Tibial artery (tissue), 4 donors: ENCODE measurements at regions not wholly inside any gene's neighbourhood (a gene's known extent, or its start where the extent isn't known, plus 50 kb on each side); places are given as distances from the start of the nearest gene placed in this dataset.

Experiments used
- DNase-seq, 2 donors: peaks; one replicate each; pipeline ENCODE4 v3.0.0-alpha.2; 2019
- H3K27ac ChIP-seq, 2 donors: fragments of 200-600 bp; sonication (generic) in 1 of 2; 1 replicate in 1 of 2; 2 replicates in 1 of 2; pipeline ENCODE4 v1.5.1; 2018 to 2019; ENCODE audit warnings: mild to moderate bottlenecking in 1 of 2
- H3K27me3 ChIP-seq, 2 donors: fragments of 200-600 bp; sonication (generic) in 1 of 2; one replicate each; pipeline versions ENCODE4 v1.5.1 to v1.6.0; 2016 to 2019
- H3K36me3 ChIP-seq, 3 donors: fragments of 200-600 bp; sonication (generic) in 2 of 3; one replicate each; pipeline ENCODE4 v1.5.1; 2016 to 2019; ENCODE audit warnings: mild to moderate bottlenecking in 2 of 3
- H3K4me1 ChIP-seq, 4 donors: fragments of 200-600 bp; sonication (generic) in 2 of 4; 1 replicate in 3 of 4; 2 replicates in 1 of 4; pipeline ENCODE4 v1.5.1; 2016 to 2019
- H3K4me3 ChIP-seq, 2 donors: fragments of 200-600 bp; sonication (generic) in 1 of 2; 1 replicate in 1 of 2; 2 replicates in 1 of 2; pipeline ENCODE4 v1.5.1; 2018 to 2019; ENCODE audit warnings: mild to moderate bottlenecking in 2 of 2
- H3K9me3 ChIP-seq, 3 donors: fragments of 200-600 bp; sonication (generic) in 1 of 3; one replicate each; pipeline ENCODE4 v1.5.1; 2016 to 2019
- intact Hi-C: fragments of 100-400 bp; cut with DNase I; formaldehyde crosslinking; loops from one replicate; pipeline ENCODE4 v1.15.0; 2023; ENCODE audit warnings: low total_unique reads
- TF ChIP-seq, protein P1 (sequence below), 2 experiments: fragments of 200-600 bp in 1 of 2; fragments of 450-650 bp in 1 of 2; IDR thresholded peaks; one replicate each; pipeline ENCODE4 v1.5.1; 2017 to 2019; ENCODE audit warnings: antibody characterized with exemption in 2 of 2, mild to moderate bottlenecking in 1 of 2, moderate library complexity in 1 of 2

DNA sequence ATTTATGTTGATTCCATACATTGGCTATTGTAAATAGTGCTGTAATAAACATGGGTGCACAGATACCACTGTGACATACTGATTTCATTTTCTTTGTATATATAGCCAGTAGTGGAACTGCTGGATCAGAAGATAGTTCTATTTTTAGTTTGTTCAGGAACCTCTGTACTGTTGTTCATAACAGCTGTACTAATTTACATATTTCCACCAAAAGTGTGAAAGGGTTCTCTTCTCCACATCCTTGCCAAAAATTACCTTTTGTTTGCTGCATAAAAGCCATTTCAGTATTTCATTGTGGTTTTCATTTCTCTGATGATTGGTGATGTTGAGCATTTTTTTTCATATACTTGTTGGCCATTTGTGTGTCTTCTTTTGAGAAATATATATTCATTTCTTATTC is 1962.1 kb downstream of the PCDH9 start:
- H3K9me3 ChIP-seq: no peaks in the 10 kb centered on the region
- no peaks in the 10 kb centered on the region for H3K4me1 ChIP-seq
- no peaks in the 10 kb centered on the region for H3K27me3 ChIP-seq
- no peak for DNase-seq
- H3K36me3 ChIP-seq: no peaks in the 10 kb centered on the region
- no peak overlapping the region for H3K4me3 ChIP-seq
- TF ChIP-seq, protein P1, sequence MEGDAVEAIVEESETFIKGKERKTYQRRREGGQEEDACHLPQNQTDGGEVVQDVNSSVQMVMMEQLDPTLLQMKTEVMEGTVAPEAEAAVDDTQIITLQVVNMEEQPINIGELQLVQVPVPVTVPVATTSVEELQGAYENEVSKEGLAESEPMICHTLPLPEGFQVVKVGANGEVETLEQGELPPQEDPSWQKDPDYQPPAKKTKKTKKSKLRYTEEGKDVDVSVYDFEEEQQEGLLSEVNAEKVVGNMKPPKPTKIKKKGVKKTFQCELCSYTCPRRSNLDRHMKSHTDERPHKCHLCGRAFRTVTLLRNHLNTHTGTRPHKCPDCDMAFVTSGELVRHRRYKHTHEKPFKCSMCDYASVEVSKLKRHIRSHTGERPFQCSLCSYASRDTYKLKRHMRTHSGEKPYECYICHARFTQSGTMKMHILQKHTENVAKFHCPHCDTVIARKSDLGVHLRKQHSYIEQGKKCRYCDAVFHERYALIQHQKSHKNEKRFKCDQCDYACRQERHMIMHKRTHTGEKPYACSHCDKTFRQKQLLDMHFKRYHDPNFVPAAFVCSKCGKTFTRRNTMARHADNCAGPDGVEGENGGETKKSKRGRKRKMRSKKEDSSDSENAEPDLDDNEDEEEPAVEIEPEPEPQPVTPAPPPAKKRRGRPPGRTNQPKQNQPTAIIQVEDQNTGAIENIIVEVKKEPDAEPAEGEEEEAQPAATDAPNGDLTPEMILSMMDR (IDR thresholded peaks at IDR 0.05): no peak
- intact Hi-C loops: no loop called here
- no peak overlapping the region for H3K27ac ChIP-seq

DNA sequence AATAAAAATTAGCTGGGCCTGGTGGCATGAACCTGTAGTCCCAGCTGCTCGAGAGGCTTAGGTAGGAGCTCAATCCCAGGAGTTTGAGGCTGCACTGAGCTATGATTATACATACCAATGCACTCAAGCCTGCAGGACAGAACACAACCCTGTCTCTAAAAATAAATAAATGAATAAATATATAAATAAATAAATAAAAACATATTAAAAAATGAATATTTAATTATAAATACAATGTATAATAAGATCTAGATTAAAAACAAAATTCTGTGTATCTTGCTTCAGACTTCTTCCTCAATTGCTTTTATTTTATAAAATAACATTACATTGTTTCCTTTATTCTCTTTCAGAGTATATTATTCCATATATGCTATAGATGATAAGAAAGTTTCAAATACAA is 1964.1 kb downstream of the PCDH9 start:
- H3K4me1 ChIP-seq: no peaks in the 10 kb centered on the region
- no peaks in the 10 kb centered on the region for H3K27me3 ChIP-seq
- TF ChIP-seq, protein P1 (IDR thresholded peaks at IDR 0.05): no peak
- H3K4me3 ChIP-seq: no peak overlapping the region
- H3K36me3 ChIP-seq: no peaks in the 10 kb centered on the region
- no peak for DNase-seq
- intact Hi-C loops: no loop called here
- no peak overlapping the region for H3K27ac ChIP-seq
- no peaks in the 10 kb centered on the region for H3K9me3 ChIP-seq

DNA sequence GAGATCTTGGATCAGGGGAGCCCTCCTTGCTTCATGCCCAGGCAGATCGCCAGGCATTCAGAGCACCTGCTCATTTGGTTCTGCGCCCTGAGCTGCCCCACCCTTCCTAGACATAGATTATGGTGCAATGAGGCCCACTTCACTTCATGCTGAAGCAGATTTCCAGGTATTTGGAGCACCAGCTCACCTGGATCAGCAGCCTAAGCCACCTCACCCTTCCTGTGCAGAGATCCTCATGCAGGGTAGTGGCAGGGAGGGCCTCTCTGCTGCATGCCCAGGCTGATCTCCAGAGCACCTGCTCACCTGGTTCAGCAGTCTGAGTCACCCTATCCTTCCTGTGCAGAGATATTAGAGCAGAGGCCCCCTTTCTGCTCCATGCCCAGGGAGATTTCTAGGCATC is 1966.1 kb downstream of the PCDH9 start:
- Histone ChIP-seq H3K9me3 (no peaks in the 10 kb centered on the region), H3K27ac (no peak overlapping the region), H3K4me3 (no peak overlapping the region), H3K27me3 (no peaks in the 10 kb centered on the region), H3K4me1 (no peaks in the 10 kb centered on the region), H3K36me3 (no peaks in the 10 kb centered on the region)
- DNase-seq: no peak
- intact Hi-C loops: no loop called here
- TF ChIP-seq, protein P1 (IDR thresholded peaks at IDR 0.05): no peak

DNA sequence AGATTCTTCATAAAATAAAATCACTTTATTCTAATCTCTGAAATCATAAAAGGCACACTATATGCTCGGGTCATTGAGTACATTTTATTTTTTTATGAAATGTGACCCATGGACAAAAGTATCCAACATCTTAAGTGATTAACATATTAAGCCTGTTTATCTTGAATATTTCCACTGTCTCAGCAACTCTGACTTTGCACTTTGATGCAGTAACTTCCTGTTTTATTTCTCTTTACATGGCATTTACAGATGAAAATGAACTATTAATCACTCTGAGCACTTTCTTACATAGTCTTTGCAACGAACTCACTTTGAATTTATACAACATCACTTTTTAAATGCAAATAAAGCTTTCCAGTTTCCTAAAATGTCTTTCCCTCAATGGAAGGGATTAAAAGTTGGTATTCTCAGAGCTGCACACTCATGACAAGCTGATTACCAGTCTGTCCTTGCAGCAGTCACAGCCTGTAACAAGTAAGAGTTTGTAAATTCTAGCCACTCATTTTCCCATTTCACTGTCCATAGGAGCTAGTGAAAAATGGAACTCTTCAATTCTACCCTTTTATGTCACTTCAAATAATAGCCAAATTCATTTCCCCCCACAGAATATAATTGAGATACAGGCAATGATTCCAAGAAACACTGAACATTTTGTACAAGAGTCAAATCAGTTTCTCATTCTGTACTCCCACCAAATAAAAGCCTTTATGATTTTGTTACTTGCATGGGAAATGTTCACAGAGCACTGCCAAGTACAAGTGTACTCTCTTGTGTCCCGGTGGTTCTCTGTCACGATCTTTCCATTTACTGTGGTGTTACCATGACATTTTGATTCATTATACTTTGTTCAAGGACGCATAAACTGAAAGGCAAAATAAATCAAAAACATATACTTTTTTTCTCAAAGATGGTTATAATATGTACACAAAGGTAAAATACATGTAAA is 1968.9 kb downstream of the PCDH9 start:
- H3K27me3 ChIP-seq: no peaks in the 10 kb centered on the region
- DNase-seq: no peak
- TF ChIP-seq, protein P1 (IDR thresholded peaks at IDR 0.05): no peak
- H3K4me3 ChIP-seq: no peak overlapping the region
- intact Hi-C loops: no loop called here
- H3K27ac ChIP-seq: no peak overlapping the region
- H3K36me3 ChIP-seq: no peaks in the 10 kb centered on the region
- H3K9me3 ChIP-seq: no peaks in the 10 kb centered on the region
- H3K4me1 ChIP-seq: no peaks in the 10 kb centered on the region

DNA sequence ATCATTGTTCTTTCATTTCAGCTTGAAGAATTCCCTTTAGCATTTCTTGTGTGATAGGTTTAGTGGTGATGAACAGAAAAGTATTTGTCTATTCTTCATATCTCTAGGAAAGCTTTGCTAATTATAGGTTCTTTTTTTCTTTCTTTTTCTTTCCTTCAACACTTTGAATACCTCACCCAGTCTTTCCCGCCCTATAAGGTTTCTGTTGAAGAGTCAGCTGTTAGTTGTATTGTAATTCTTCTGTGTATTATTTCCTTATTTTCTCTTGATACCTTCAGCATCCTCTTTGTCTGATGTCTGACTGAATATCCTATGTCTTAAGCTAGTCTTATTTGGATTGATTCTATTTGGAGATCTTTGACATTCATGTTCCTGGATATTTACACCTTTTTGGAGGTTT is 1989.4 kb downstream of the PCDH9 start:
- Histone ChIP-seq H3K4me3 (no peak overlapping the region), H3K9me3 (no peaks in the 10 kb centered on the region), H3K4me1 (no peaks in the 10 kb centered on the region), H3K27me3 (no peaks in the 10 kb centered on the region), H3K27ac (no peak overlapping the region), H3K36me3 (no peaks in the 10 kb centered on the region)
- TF ChIP-seq, protein P1 (IDR thresholded peaks at IDR 0.05): no peak
- DNase-seq: no peak
- intact Hi-C loops: no loop called here
